ENCODE measurements at regions not wholly inside any gene's neighbourhood (a gene's known extent, or its start where the extent isn't known, plus 50 kb on each side); places are given as distances from the start of the nearest gene placed in this dataset.

DNA sequence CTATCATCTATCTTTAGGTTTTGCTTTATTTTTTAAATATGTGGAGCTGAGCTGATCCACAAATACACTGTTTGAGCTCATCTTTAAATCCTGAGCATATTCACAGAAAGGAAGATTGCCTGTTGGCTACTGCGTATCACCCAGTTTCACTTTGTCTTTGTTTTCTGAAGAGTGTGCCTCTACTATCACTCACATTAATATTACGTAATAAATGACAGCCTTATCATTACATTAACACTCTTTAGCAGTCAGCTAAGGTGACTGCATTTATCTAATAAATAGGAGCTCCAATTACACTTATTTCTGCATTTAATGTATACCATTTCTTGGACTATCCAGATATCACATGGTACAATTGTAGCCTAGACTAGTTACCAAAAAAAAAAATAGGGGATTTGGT lies 511.7 kb downstream of the NR2F1-AS1 start:
- no peaks in the 10 kb centered on the region for H3K4me1 ChIP-seq (ENCODE audit: control insufficient read depth in 2 of 2, insufficient read depth in 2 of 2, low read length in 2 of 2)
- H3K79me2 ChIP-seq (ENCODE audit: control insufficient read depth, insufficient read depth, low read length): no peaks in the 10 kb centered on the region
- no peaks in the 10 kb centered on the region for H3K36me3 ChIP-seq (replicated peaks in 1 of 2; ENCODE audit: control extremely low read depth in 1 of 2, control insufficient read depth in 1 of 2, extremely low read depth in 1 of 2, insufficient read depth in 2 of 2, low read length in 1 of 2)
- H3K4me2 ChIP-seq (replicated peaks; ENCODE audit: low read depth, low read length, poor library complexity, severe bottlenecking): no peak overlapping the region
- no peak overlapping the region for H3K9ac ChIP-seq (ENCODE audit: low read length)
- no peak overlapping the region for H3K27ac Mint-ChIP-seq
- DNase-seq (no peak), ATAC-seq (ENCODE audit: low read depth) (no peak)
- TF ChIP-seq, protein P1, sequence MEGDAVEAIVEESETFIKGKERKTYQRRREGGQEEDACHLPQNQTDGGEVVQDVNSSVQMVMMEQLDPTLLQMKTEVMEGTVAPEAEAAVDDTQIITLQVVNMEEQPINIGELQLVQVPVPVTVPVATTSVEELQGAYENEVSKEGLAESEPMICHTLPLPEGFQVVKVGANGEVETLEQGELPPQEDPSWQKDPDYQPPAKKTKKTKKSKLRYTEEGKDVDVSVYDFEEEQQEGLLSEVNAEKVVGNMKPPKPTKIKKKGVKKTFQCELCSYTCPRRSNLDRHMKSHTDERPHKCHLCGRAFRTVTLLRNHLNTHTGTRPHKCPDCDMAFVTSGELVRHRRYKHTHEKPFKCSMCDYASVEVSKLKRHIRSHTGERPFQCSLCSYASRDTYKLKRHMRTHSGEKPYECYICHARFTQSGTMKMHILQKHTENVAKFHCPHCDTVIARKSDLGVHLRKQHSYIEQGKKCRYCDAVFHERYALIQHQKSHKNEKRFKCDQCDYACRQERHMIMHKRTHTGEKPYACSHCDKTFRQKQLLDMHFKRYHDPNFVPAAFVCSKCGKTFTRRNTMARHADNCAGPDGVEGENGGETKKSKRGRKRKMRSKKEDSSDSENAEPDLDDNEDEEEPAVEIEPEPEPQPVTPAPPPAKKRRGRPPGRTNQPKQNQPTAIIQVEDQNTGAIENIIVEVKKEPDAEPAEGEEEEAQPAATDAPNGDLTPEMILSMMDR (IDR thresholded peaks at IDR 0.05): no peak
- no peak for TF ChIP-seq EZH2 (IDR thresholded peaks at IDR 0.05; ENCODE audit: borderline replicate concordance, insufficient read depth, low read depth, low read length, poor library complexity, severe bottlenecking)
- H3K27me3 Mint-ChIP-seq: no peaks in the 10 kb centered on the region
- intact Hi-C loops (cut with micrococcal nuclease): no loop called here
- H3K4me3 ChIP-seq (ENCODE audit: control extremely low read depth in 1 of 5, extremely low read depth in 1 of 5, insufficient read depth in 1 of 5, low read depth in 2 of 5, low read length in 4 of 5): no peak overlapping the region
- no peaks in the 10 kb centered on the region for H3K9me3 Mint-ChIP-seq (ENCODE audit: insufficient read depth)
- H3K4me3 Mint-ChIP-seq: no peak overlapping the region
- WGBS (ENCODE audit: insufficient coverage): no CpG with 5 or more reads among the region's 2 CpGs
- no peak overlapping the region for H3K27ac ChIP-seq (ENCODE audit: low read length in 2 of 2)
- no peaks in the 10 kb centered on the region for H3K4me1 Mint-ChIP-seq
- H3K9me3 ChIP-seq (ENCODE audit: control extremely low read depth in 1 of 3, control insufficient read depth in 2 of 3, insufficient read depth in 1 of 3, low read length in 2 of 3): no peaks in the 10 kb centered on the region
- no peaks in the 10 kb centered on the region for H3K27me3 ChIP-seq (replicated peaks in 1 of 4; ENCODE audit: control extremely low read depth in 1 of 4, control insufficient read depth in 3 of 4, insufficient read depth in 4 of 4, low read length in 3 of 4)
- ChIA-PET CTCF (no interaction called here), POLR2A (no interaction called here)
- no peak overlapping the region for H2AFZ ChIP-seq (ENCODE audit: insufficient read depth, low read depth, low read length, poor library complexity, severe bottlenecking)
- H4K20me1 ChIP-seq (ENCODE audit: control insufficient read depth, insufficient read depth, low read length, poor library complexity, severe bottlenecking): no peaks in the 10 kb centered on the region

DNA sequence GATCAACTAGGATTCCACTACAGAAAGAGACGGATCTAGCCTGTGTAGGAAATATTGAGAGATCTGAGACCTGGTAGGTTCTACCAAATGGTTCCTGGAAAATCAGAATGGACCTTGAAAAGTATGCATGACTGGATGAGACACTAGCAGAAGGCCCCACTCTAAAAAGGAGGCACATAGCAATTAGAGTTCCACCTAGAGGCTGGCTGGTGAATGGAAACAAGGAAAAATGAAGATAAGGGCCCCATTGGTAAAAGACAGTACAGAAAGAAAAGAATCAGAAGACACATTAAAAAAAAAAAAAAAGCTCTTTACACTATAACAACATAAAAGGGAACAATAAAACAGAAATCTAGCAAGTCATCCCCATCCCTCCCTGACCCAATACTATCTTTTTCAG lies 518.5 kb downstream of the NR2F1-AS1 start:
- H3K9me3 ChIP-seq (ENCODE audit: control extremely low read depth in 1 of 3, control insufficient read depth in 2 of 3, insufficient read depth in 1 of 3, low read length in 2 of 3): no peaks in the 10 kb centered on the region
- no peak overlapping the region for H3K4me2 ChIP-seq (replicated peaks; ENCODE audit: low read depth, low read length, poor library complexity, severe bottlenecking)
- no peak overlapping the region for H2AFZ ChIP-seq (ENCODE audit: insufficient read depth, low read depth, low read length, poor library complexity, severe bottlenecking)
- no peak overlapping the region for H3K9ac ChIP-seq (ENCODE audit: low read length)
- no peaks in the 10 kb centered on the region for H3K27me3 Mint-ChIP-seq
- no peaks in the 10 kb centered on the region for H3K79me2 ChIP-seq (ENCODE audit: control insufficient read depth, insufficient read depth, low read length)
- no peak overlapping the region for H3K27ac ChIP-seq (ENCODE audit: low read length in 2 of 2)
- H4K20me1 ChIP-seq (ENCODE audit: control insufficient read depth, insufficient read depth, low read length, poor library complexity, severe bottlenecking): no peaks in the 10 kb centered on the region
- ChIA-PET POLR2A (no interaction called here), CTCF (no interaction called here)
- no peaks in the 10 kb centered on the region for H3K9me3 Mint-ChIP-seq (ENCODE audit: insufficient read depth)
- no peak overlapping the region for H3K4me3 Mint-ChIP-seq
- no peaks in the 10 kb centered on the region for H3K4me1 ChIP-seq (ENCODE audit: control insufficient read depth in 2 of 2, insufficient read depth in 2 of 2, low read length in 2 of 2)
- H3K27ac Mint-ChIP-seq: no peak overlapping the region
- no peaks in the 10 kb centered on the region for H3K36me3 ChIP-seq (replicated peaks in 1 of 2; ENCODE audit: control extremely low read depth in 1 of 2, control insufficient read depth in 1 of 2, extremely low read depth in 1 of 2, insufficient read depth in 2 of 2, low read length in 1 of 2)
- no CpG with 5 or more reads among the region's 1 CpG for WGBS (ENCODE audit: insufficient coverage)
- ATAC-seq (ENCODE audit: low read depth) (no peak), DNase-seq (no peak)
- H3K4me3 ChIP-seq (ENCODE audit: control extremely low read depth in 1 of 5, extremely low read depth in 1 of 5, insufficient read depth in 1 of 5, low read depth in 2 of 5, low read length in 4 of 5): no peak overlapping the region
- intact Hi-C loops (cut with micrococcal nuclease): no loop called here
- no peaks in the 10 kb centered on the region for H3K4me1 Mint-ChIP-seq
- no peaks in the 10 kb centered on the region for H3K27me3 ChIP-seq (replicated peaks in 1 of 4; ENCODE audit: control extremely low read depth in 1 of 4, control insufficient read depth in 3 of 4, insufficient read depth in 4 of 4, low read length in 3 of 4)
- TF ChIP-seq EZH2 (IDR thresholded peaks at IDR 0.05; ENCODE audit: borderline replicate concordance, insufficient read depth, low read depth, low read length, poor library complexity, severe bottlenecking): no peak
- TF ChIP-seq, protein P1 (IDR thresholded peaks at IDR 0.05): no peak

Measured in B cell (primary cell).